SH-SY5Y (cell line): ENCODE measurements at regions not wholly inside any gene's neighbourhood (a gene's known extent, or its start where the extent isn't known, plus 50 kb on each side); places are given as distances from the start of the nearest gene placed in this dataset.

Experiments used
- GATA2 ChIP-seq: IDR thresholded peaks from 2 replicates; pipeline ENCODE4 v1.6.1; 2011; ENCODE audit warnings: mild to moderate bottlenecking, low read depth, low read length
- GATA3 ChIP-seq: IDR thresholded peaks from 2 replicates; pipeline ENCODE4 v1.6.1; 2011; ENCODE audit warnings: low read depth, mild to moderate bottlenecking, low read length, moderate library complexity

DNA sequence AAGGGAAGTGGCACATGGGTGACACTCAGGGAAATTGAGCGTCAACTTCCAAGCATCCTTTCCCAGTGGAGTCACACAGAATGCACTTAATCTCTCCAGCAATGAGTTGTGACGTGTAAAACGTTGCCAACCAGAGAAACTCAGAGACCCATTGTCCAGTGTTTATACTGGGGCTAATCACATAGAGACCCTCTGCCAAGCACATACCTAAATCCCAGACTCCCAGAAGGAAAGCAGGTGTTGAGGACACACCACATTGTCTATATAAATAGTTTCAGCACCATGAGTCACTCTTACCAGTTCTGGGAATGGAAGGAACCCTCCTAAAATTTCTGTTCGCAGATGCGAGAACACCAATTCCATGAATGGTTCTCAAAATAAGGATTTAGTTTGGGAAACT lies 76.4 kb upstream of the BET1 start:
- TF ChIP-seq GATA3 (no peak), GATA2 (no peak)
